ENCODE measurements at regions not wholly inside any gene's neighbourhood (a gene's known extent, or its start where the extent isn't known, plus 50 kb on each side); places are given as distances from the start of the nearest gene placed in this dataset.
A peak's percentile ranks its signal among the peaks of the same experiment; 100 is the strongest.

DNA sequence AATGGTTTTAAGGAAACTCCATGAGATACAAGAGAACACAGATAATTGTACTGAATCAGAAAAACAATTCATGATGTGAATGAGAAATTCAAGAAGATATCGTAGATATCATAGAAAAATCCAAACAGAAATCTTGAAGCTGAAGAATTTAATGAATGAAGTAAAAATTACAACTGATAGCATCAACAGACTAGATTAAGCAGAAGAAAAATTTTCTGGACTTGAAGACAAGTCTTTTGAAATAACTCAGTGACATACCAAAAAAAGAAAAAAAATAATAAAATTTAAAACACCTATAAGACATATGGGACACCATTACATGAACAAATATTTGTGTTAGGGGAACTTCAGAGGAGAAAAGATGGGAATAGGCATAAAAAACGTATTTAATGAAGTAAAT is 122.8 kb upstream of the SYT10 start:
- no peak for TF ChIP-seq CTCF (conservative IDR thresholded peaks at IDR 0.05; ENCODE audit: low read depth, low read length)
- DNase-seq (ENCODE audit: low read depth), result no peak
- H3K4me3 ChIP-seq (ENCODE audit: low read depth, low read length), result no peak overlapping the region

DNA sequence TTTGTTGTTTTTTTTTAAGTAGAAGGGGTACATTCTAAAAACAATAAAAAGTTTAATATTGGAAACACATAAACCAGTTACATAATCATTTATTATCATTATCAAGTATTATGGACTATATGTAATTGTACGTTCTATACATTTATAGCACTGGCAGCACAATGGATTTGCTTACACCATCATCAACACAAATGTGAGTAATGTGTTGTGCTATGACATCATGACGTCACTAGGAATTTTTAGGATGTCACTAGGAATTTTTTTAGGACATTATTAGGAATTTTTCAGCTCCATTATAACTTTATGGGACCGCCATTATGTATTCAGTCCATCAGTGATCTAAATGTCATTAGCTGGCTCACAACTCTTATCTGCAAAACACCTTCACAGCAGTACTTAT is 126.8 kb upstream of the SYT10 start:
- no peak for TF ChIP-seq CTCF (conservative IDR thresholded peaks at IDR 0.05; ENCODE audit: low read depth, low read length)
- DNase-seq (ENCODE audit: low read depth), result no peak
- H3K4me3 ChIP-seq (ENCODE audit: low read depth, low read length), result no peak overlapping the region

DNA sequence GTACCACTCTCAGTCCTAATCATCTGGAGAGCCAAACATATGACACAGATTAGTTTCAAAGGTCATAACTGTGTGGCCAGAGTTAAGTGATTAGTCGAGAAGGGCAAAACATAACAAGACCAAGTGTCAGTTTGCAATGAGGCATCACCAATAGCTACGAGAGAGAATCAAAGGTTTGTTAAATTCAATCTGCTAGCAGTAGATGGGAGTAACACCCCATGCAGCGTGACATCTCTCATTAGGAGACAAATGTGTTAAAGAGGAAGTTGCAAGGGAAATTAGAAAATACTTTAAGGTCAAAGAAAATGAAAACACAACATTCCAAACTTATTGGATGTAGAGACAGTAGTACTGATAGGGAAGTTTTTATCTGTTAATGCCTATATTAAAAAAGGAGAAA is 135.7 kb upstream of the SYT10 start:
- DNase-seq (ENCODE audit: low read depth), result no peak
- no peak overlapping the region for H3K4me3 ChIP-seq (ENCODE audit: low read depth, low read length)
- no peak for TF ChIP-seq CTCF (conservative IDR thresholded peaks at IDR 0.05; ENCODE audit: low read depth, low read length)

DNA sequence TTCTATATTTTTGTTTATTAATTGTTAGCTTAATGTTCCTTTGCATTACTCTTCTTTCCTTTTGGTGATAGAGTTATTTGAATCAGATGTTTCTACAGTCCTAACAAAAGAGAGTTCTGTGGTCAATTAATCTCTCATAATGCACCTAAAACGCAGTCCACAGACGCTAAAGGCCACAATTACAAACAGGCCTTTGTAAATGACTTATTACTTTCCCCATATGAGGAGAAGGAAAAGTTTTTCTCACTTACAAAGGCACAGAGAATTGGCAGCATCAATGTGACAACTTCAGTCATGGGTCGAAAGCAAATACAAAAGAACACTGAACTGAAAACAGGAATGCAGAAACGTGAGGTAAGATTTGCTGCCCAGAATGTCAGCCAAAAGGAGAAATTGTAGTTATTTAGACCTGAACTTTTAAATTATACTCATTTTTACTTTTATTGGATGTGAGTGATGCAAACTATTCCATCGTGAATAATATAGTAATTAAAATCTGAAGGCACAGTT is 142.0 kb upstream of the SYT10 start:
- no peak for TF ChIP-seq CTCF (conservative IDR thresholded peaks at IDR 0.05; ENCODE audit: low read depth, low read length)
- DNase-seq (ENCODE audit: low read depth), result no peak
- H3K4me3 ChIP-seq (ENCODE audit: low read depth, low read length), result no peak overlapping the region

DNA sequence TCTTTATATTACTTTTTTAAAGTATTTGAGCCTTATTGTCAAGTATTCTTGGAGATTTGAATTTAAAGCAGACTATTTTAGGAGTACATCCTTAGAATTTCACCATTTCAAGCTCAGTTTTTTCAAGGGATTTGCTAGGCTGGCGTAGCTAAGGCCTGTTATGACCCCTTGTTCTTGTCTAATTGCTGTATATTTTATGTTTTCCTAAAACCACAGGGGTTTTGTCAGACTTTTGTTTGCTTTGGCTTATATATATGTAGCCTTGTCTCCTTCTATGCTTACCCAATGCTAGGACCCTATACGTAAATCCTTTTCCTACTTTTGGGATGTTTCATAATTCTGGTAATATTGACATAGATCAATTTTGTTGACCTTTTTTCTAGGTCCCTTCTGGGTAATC is 147.0 kb upstream of the SYT10 start:
- peak; percentile 60 for DNase-seq (ENCODE audit: low read depth)
- no peak for TF ChIP-seq CTCF (conservative IDR thresholded peaks at IDR 0.05; ENCODE audit: low read depth, low read length)
- no peak overlapping the region for H3K4me3 ChIP-seq (ENCODE audit: low read depth, low read length)

- DNase-seq (ENCODE audit: low read depth), result peak; percentile 70
- TF ChIP-seq CTCF (conservative IDR thresholded peaks at IDR 0.05; ENCODE audit: low read depth, low read length), result no peak
- no peak overlapping the region for H3K4me3 ChIP-seq (ENCODE audit: low read depth, low read length)
Observed at GRCh38 chr12:33587354-33587753, 147.7 kb upstream of the SYT10 start.

- H3K4me3 ChIP-seq (ENCODE audit: low read depth, low read length), result no peak overlapping the region
- peak; percentile 82 for DNase-seq (ENCODE audit: low read depth)
- no peak for TF ChIP-seq CTCF (conservative IDR thresholded peaks at IDR 0.05; ENCODE audit: low read depth, low read length)
Observed at GRCh38 chr12:33587784-33588712, 148.4 kb upstream of the SYT10 start.
